HG02885 (cell line): ENCODE measurements at regions not wholly inside any gene's neighbourhood (a gene's known extent, or its start where the extent isn't known, plus 50 kb on each side); places are given as distances from the start of the nearest gene placed in this dataset.
"Not testable (repeated sequence)": the region's sequence is repeated elsewhere in the genome, so short reads cannot be mapped to it uniquely, and the experiment has no call there.

Source experiments
- ATAC-seq: cut with Tn5 transposase; IDR thresholded peaks from one replicate; pipeline ENCODE4 v1.9.1; 2021; ENCODE audit warnings: mild to moderate bottlenecking; ENCODE audit not compliant: unreplicated experiment, poor library complexity

DNA sequence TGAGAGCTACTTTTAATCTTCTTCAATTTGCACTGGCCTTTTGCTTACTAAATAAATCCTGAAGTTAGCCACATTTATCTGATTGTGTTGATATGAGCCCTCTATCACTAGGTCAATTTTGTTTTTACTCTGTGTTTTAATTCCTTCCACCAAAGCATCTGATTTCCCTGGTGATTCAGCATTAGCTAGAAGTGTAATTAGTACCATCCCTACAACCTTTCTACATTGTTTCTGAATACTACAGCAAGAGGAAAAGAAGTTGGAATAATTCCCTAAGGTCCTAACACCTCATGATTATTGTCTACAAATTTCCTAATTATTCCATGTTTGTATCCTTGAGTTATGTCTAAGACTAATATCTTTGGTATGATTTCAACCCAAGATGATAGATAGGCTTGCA lies 1093.6 kb downstream of the SUCLG1 start:
- ATAC-seq, result no peak

DNA sequence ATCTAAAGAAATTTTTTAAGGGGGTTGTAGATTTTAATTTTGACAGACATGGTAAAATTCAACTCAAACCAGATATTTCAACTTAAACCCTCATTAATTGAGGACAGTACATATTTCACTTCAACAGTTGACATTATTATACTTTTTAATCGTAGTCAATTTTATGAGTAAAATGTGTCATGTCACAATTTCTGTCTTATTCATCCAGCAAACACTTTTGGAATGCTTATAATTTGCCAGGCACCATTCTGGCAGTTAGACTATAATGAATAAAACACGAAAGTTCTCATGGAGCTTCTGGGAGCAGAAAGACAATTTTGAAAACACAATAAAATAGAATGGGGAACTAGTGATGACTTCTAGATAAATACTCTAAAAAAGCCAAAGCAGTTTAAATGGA lies 1094.8 kb downstream of the SUCLG1 start:
- ATAC-seq, result no peak

DNA sequence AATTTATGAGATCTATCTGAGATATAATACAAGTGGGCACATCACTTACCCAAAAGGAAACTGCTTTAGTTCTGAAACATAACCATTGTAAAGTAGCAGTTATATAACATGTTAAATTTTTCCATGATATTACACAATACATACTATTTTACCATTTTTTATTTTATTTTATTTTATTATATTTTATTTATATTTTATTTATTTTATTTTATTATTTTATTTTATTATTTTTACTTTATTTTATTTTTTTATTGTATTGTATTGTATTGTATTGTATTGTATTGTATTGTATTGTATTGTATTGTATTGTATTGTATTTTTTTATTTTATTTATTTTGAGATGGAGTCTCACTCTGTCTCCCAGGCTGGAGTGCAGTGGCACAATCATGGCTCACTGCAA lies 1095.9 kb downstream of the SUCLG1 start:
- not testable (repeated sequence) for ATAC-seq

DNA sequence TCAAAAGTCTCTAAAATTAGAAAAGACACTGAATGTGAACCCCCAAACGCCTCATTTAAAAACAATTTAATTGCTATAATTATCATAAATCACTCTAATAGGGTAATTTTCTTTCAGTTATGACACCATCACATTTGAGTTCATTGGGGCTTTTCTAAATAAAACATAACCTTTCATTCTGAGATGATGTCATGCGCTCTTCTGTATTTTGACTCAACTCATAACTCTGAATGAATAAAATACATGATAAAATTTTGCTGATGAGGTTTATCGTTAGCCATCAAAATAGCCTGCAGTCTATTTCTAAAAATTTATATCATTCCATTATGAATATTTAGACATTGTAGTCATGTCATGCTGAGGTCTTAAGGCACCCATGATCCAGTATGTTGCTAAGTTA lies 1099.7 kb downstream of the SUCLG1 start:
- no peak for ATAC-seq

DNA sequence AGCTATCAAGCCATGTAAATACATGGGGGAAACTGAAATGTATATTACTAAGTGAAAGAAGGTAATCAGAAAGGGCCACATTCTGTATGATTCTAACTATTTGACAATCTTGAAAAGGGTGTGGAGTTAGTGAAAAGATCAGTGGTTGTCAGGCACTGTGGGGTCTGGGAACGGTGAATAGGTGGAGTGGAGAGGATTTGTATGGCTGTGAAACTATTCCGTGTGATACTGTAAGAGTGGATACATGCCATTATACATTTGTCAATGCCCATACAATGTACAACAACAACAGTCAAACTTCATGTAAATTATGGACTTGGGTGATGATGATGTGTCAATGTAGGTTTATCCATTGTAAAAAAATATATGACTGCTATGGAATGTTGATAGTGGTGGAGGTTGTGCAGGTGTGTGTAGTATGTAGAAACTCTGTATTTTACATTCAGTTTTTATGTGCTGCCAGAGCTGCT lies 1116.2 kb downstream of the SUCLG1 start:
- no peak for ATAC-seq

DNA sequence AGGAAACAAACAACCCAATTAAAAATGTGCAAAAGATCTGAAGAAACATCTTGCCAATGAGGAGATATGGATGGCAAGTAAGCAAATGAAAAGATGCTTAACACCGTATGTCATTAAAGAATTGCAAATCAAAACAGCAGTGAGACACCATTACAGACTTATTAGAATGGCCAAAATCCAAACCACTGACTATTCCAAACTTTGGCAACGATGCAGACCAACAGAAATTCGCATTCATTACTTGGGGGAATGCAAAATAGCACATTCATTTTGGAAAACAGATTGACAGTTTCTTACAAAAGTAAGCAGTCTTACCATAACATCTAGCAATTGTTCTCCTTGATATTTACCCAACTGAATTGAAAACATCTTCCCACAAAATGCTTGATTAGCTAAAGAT lies 1118.7 kb downstream of the SUCLG1 start:
- no peak for ATAC-seq

DNA sequence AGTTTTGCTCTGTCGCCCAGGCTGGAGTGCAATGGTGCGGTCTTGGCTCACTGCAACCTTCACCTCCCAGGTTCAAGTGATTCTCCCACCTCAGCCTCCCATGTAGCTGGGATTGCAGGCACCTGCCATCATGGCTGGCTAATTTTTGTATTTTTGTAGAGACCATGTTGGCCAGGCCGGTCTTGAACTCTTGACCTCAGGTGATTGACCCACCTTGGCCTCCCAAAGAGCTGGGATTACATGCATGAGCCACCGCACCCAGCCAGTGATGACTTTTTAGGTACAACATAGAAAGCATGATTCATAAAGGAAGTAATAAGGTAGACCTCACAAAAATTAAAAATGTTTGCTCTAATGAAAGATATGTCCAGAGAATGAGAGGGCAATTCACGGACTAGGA lies 1119.1 kb downstream of the SUCLG1 start:
- ATAC-seq, result not testable (repeated sequence)

DNA sequence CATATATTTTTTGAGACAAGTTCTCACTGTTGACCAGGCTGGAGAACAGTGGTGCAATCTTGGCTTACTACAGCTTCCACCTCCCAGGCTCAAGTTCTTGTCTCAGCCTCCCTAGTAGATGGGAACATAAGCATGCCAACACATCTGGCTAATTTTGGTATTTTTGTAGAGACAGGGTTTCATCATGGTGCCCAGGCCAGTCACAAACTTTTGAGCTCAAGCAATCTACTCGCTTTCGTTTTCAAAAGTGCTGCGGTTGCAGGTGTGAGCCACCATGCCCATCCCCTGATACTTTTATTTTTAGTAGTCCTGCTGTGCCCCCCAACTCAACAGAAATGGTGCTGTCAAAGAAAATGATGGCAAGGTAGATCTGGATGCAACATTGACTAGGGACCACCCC lies 1127.3 kb downstream of the SUCLG1 start:
- no peak for ATAC-seq

DNA sequence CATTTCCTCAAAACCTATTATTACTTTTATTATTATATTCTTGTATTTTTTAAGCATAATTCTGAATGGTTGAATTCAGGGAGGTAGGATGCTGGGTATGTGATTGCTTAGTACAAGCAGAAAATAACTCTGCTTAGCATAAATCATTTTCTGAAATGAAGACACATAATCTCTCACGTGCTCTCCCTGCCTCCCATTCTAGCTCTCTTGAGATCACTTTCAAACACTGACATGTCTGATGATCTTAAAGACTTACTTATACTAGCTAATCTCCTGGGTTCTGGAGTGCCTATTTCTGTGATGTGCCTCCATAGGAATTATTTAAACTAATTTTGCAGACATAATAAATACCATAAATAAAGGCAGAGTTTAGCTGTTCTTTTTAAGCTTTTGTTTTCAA lies 1136.0 kb downstream of the SUCLG1 start:
- no peak for ATAC-seq

DNA sequence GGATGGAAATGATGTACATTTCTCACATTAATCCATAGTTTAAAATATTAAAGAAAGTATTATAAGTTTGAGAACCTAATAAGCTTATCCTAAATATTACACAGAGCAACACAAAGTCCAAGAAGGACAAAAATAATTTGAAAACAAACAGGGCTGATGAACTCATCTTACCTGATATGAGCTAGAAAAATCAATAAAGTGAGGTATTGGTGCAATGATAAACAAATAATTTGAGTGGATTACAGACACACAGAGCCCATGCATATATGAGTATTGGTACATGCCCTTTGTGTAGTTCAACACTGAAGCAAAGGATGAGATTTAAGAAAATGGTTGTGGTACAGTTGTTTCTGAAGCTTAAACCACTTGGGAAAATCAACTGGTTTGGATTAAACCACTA lies 1139.0 kb downstream of the SUCLG1 start:
- no peak for ATAC-seq

DNA sequence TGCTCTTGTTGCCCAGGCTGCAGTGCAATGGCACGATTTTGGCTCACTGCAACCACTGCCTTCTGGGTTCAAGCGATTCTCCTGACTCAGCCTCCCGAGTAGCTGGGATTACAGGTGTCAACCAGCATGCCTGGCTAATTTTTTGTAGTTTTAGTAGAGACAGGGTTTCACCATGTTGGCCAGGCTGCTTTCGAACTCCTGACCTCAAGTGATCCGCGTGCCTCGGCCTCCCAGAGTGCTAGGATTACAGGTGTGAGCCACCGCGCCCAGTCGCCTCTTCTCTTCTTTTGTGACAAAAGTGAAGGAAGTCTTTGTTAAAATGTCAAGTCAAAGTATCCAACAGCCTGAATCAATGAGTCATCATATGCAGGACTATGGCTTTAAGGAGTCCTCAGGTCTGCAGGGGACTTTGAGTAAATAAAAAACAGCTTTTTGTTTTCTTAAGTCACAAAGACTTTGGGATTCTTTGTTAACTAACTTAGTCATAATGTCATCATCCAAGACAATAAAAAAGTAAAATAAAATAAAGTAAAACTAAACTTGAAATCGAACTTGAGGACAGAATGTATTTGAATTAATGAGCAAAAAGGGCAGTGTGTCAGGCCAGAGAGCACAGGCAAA lies 1153.2 kb downstream of the SUCLG1 start:
- no peak for ATAC-seq

DNA sequence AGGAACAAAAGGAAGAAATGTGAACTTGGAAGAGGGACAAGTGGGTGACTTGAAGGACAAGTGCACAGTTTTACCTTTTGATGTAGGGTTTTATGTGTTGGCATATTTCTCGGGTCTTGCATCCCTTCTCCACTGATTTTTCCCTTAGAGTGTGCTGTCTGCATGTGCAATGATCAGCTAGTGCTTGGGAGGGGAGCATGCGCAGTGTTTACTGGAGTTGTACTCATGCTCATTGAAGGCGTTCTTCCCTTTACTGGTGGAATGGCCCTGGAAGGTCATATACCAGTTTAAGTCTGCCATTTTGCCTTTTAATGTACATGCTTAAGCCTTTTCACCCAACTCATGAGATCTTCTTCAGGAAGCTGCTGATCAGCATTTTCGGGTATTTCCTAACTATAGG lies 1168.0 kb downstream of the SUCLG1 start:
- no peak for ATAC-seq

DNA sequence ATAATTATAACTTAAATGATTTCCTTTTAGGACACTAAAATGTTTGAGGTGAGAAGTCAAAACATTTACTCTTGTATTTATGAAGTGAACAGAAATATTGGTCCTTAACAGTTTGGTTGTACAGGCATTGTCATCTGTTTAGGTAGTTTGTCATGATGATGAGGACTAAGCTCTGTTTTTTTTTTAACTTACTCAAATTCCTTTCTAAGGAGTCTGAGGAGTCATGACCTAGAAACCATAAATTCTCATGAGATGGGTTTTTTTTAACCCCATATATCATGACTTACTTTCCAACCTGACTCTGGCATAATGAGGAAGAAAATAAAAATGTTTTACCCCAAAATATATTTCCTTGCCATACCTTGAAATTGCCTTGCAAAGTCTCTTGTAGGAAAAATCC lies 1176.2 kb downstream of the SUCLG1 start:
- no peak for ATAC-seq

DNA sequence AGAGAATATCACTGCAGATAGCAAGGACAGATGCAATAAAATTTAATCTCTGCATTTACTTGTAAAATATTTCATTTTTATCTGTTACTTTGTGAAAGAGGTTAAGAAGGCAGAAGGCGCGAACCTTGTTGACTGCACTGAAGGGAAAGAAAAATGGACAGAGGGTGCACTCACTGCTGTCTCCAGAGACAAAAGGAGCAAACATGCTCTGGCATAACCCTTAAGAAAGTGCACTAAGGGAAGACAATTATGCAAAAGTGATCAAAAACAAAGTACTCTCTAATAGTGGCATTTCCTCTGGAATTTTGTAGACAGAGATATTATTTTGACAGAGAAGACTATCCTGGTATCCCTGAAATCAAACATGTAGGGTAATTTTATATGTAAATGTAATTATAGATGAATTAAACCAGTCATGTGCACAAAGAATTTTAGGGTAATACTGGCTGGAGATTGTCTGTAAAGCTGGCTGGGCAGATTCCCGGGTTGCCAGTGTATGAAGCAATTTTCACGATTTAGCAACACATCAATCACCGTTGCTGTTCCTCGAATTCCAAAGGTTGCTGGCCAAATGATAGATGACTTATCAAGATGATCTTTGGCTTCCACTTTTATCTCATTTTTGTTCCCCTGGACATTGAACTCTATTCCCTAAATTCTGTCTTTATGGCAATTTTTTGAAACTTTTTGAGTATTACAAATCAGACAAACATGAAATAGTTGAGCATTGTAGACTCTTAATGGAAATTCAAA lies 1176.9 kb downstream of the SUCLG1 start:
- ATAC-seq, result no peak

DNA sequence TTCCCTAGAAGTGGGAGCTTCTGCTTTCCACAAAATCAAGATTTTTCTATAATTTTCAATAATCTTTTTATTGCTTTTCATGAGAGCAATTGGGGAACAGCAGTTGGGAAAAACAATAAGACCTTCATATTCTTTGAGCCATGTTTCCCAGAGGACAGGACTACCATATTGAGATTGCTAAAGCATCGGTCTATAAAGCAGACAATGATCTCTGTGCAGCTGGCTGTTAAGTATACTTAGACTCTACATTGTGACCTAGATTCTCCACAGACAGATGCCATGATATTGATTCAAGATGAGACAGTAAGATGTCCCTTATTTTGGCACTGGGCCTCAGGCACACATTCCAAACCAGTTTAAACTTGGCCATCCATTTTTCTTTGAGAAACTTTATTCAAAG lies 1178.7 kb downstream of the SUCLG1 start:
- no peak for ATAC-seq

DNA sequence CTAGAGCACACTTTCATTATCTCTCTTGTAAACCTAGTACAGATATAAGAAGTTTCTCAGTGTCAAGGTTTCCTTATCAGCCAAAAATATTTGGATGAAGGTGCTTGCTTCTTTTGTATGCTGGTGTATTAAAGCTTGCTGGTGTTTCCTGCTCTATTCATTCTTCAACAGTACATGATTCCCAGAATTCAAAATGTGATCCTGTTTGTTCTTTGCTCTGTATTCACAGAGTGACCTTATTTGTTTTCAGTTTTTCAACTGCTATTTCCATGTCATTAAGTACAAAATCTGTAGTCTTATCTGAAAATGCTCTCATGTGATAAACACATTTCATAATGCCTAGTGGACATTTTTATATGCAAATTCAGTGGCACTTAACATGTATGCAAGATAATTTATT lies 1185.8 kb downstream of the SUCLG1 start:
- no peak for ATAC-seq

DNA sequence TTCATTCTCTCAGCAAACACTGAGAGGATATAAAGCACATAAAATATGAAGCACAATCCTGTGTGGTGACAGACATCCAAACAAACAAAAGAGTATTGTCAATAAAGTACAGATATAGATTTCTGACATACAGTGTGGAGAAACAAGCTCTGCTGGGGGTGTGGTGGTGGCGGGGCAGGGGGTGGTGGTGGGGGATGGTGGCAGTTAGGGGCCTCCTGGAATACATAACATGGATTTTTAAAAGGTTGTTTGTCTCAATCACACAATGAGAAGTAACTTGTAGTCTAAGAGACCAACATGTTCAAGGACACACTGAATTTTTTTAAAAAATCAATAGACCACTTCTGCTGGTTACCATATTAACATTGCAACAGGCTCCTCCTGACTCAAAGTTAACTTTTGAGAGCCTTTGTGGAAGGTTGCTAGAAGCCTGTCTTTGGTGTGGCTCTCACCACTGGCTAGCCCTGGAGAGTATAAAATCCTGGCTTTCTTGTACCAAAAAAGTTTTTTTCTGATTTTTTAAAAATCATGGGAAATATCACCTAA lies 1197.4 kb downstream of the SUCLG1 start:
- ATAC-seq, result no peak

DNA sequence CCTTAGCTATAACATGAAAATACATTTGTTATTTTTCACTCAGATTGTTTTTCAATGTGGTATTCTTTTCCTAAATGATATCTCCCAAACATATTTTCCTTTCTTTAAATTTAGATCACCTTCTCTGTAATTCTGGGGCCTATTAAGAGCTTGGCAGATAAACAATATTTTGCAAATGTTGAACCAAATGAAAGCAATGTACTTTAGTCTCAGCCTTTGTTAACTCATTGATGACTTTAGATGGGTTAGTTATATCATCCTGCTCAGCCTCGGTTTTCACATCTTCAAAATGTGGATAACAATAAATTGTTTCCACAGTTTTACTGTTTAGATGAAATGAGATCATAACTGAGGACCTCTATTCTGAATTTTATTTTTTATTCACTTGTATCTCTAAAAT lies 1205.2 kb downstream of the SUCLG1 start:
- no peak for ATAC-seq

DNA sequence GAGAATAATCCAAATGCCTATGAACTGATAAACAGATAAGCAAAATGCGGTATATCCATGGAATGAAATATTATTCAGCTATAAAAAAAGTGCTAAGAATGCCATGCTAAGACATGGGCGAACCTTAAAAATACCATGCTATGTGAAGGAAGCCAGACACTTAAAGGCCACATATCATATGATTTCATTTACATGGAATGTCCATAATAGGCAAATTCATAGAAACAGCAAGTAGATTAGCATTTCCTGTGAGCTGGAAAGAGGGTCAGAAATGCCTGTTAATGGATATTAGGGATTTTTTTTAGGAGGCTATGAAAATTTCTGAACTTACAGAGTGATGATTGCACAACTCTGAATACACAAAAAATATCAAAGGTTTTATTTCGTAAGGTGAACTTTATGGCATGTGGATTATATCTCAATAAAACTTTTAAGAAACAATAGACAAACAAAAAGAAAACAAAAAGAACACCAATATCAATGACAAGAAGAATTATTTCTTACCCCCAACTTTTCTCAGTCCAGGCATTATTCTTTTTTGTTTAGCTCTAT lies 1207.7 kb downstream of the SUCLG1 start:
- ATAC-seq, result no peak

DNA sequence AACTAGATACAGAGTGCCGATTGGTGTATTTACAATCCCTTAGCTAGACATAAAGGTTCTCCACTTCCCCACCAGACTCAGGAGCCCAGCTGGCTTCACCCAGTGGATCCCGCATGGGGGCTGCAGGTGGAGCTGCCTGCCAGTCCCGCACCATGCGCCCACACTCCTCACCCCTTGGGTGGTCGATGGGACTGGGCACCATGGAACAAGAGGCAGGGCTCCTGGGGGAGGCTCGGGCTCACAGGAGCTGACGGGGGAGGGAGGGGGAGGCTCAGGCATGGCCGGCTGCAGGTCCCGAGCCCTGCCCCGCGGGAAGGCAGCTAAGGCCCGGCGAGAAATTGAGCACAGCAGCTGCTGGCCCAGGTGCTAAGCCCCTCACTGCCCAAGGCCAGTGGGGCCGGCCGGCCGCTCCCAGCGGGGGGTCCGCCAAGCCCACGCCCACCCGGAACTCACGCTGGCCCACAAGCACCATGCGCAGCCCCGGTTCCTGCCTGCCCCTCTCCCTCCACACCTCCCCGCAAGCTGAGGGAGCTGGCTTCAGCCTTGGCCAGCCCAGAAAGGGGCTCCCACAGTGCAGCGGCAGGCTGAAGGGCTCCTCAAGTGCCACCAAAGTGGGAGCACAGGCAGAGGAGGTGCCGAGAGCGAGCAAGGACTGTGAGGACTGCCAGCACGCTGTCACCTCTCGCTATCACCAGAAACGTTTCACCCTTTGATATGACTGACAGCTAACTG lies 1213.1 kb downstream of the SUCLG1 start:
- ATAC-seq, result not testable (repeated sequence)

DNA sequence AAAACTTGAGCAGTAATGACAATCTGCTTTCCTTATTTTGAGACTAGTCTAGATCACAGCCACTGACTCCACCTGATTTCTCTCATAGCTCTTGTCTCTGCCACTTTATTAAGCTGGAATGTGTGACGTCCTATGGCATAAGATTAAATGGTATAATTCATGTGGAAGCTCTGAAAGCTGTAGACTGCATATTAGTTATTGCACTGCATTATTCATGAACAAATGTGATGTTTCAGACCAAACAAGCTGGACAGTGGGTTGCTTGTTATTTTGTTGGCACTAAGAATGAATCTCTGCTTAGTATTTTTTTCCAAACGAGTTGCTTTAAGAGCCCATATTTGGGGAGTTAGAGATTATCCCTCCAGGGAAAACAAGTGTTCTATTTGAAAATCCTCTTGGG lies 1218.5 kb downstream of the SUCLG1 start:
- no peak for ATAC-seq
